CD14-positive monocyte (primary cell): ENCODE measurements at regions not wholly inside any gene's neighbourhood (a gene's known extent, or its start where the extent isn't known, plus 50 kb on each side); places are given as distances from the start of the nearest gene placed in this dataset.

Source experiments
- DNase-seq, 3 donors: peaks; one replicate each; pipeline ENCODE4 v3.0.0-alpha.2; 2011 to 2022
- H2AFZ ChIP-seq: 2 replicates; pipeline ENCODE4 v1.6.0; 2012; ENCODE audit warnings: mild to moderate bottlenecking, low read depth, low read length, inconsistent platforms; ENCODE audit not compliant: insufficient read depth, poor library complexity, severe bottlenecking
- H3K27ac ChIP-seq, 2 donors: 1 replicate in 1 of 2; 2 replicates in 1 of 2; pipeline ENCODE4 v1.5.1; 2012 to 2013; ENCODE audit warnings: low read length in 2 of 2, control low read depth in 1 of 2, inconsistent platforms in 1 of 2, low read depth in 1 of 2, mild to moderate bottlenecking in 1 of 2
- H3K27me3 ChIP-seq, 2 donors: one replicate each; pipeline versions ENCODE4 v1.6.0 to v1.6.1; 2011 to 2013; ENCODE audit warnings: low read length in 2 of 2; ENCODE audit not compliant: control insufficient read depth in 2 of 2, insufficient read depth in 2 of 2
- H3K36me3 ChIP-seq, 2 donors: replicated peaks in 1 of 2; 1 replicate in 1 of 2; 2 replicates in 1 of 2; pipeline versions ENCODE4 v1.5.1 to v1.6.1; 2012 to 2013; ENCODE audit warnings: low read length in 2 of 2, control low read depth in 1 of 2, inconsistent platforms in 1 of 2, mild to moderate bottlenecking in 1 of 2; ENCODE audit not compliant: insufficient read depth in 2 of 2, control insufficient read depth in 1 of 2
- H3K4me1 ChIP-seq, 2 donors: 1 replicate in 1 of 2; 2 replicates in 1 of 2; pipeline versions ENCODE4 v1.5.1 to v1.6.1; 2012 to 2013; ENCODE audit warnings: low read length in 2 of 2, control low read depth in 1 of 2, inconsistent platforms in 1 of 2, mild to moderate bottlenecking in 1 of 2, moderate library complexity in 1 of 2; ENCODE audit not compliant: insufficient read depth in 2 of 2, control insufficient read depth in 1 of 2
- H3K4me2 ChIP-seq: replicated peaks from 2 replicates; pipeline ENCODE3; 2012; ENCODE audit warnings: low read length, moderate library complexity, mild to moderate bottlenecking; ENCODE audit not compliant: poor library complexity, severe bottlenecking; ENCODE audit errors: extremely low read depth
- H3K4me3 ChIP-seq, 3 experiments: fragments of 200-600 bp in 1 of 3; sonication (generic) in 1 of 3; replicated peaks in 1 of 3; 1 replicate in 2 of 3; 2 replicates in 1 of 3; pipeline ENCODE4 v1.5.1; 2011 to 2013; ENCODE audit warnings: low read length in 3 of 3, mild to moderate bottlenecking in 3 of 3, control low read depth in 2 of 3, low read depth in 2 of 3, inconsistent platforms in 1 of 3, moderate library complexity in 1 of 3
- H3K79me2 ChIP-seq: 2 replicates; pipeline ENCODE4 v1.6.0; 2012; ENCODE audit warnings: mild to moderate bottlenecking, control low read depth, inconsistent platforms, low read length, moderate library complexity; ENCODE audit not compliant: insufficient read depth
- H3K9ac ChIP-seq: 2 replicates; pipeline ENCODE4 v1.6.0; 2017; ENCODE audit warnings: low read length, mild to moderate bottlenecking; ENCODE audit not compliant: insufficient read depth, poor library complexity, severe bottlenecking
- H3K9me3 ChIP-seq, 2 donors: replicated peaks in 1 of 2; 1 replicate in 1 of 2; 2 replicates in 1 of 2; pipeline versions ENCODE4 v1.5.1 to v1.6.1; 2012 to 2013; ENCODE audit warnings: low read length in 2 of 2, control low read depth in 1 of 2; ENCODE audit not compliant: control insufficient read depth in 1 of 2, insufficient read depth in 1 of 2
- H4K20me1 ChIP-seq: 2 replicates; pipeline ENCODE4 v1.6.0; 2012; ENCODE audit warnings: mild to moderate bottlenecking, low read length, control low read depth, moderate library complexity; ENCODE audit not compliant: insufficient read depth
- H3K27ac Mint-ChIP-seq, 7 donors: one replicate each; pipeline ENCODE4 v1.8.0; 2020; ENCODE audit warnings: mild to moderate bottlenecking in 7 of 7, mixed read lengths in 7 of 7, moderate library complexity in 6 of 7, inconsistent platforms in 2 of 7
- H3K27me3 Mint-ChIP-seq, 3 donors: one replicate each; pipeline ENCODE4 v1.8.0; 2021 to 2022; ENCODE audit warnings: low read depth in 3 of 3, mild to moderate bottlenecking in 3 of 3, mixed read lengths in 3 of 3, moderate library complexity in 3 of 3, inconsistent platforms in 1 of 3
- H3K36me3 Mint-ChIP-seq, 2 donors: one replicate each; pipeline ENCODE4 v1.8.0; 2020; ENCODE audit warnings: mixed read lengths in 2 of 2, inconsistent platforms in 1 of 2, mild to moderate bottlenecking in 1 of 2
- H3K4me1 Mint-ChIP-seq: one replicate; pipeline ENCODE4 v1.8.0; 2020; ENCODE audit warnings: mild to moderate bottlenecking, mixed read lengths
- H3K4me3 Mint-ChIP-seq, 2 donors: one replicate each; pipeline ENCODE4 v1.8.0; 2020; ENCODE audit warnings: mild to moderate bottlenecking in 2 of 2, mixed read lengths in 2 of 2, moderate library complexity in 1 of 2
- H3K9me3 Mint-ChIP-seq, 7 donors: one replicate each; pipeline ENCODE4 v1.8.0; 2020 to 2022; ENCODE audit warnings: mixed read lengths in 7 of 7, mild to moderate bottlenecking in 6 of 7, moderate library complexity in 6 of 7, inconsistent platforms in 2 of 7
- WGBS: methylation state at CpG from one replicate; pipeline ENCODE4 v1.1.5; 2013; ENCODE audit warnings: missing lambda C conversion rate; ENCODE audit not compliant: insufficient coverage; 5-methylcytosine and 5-hydroxymethylcytosine counted together
- intact Hi-C, 2 donors: fragments of 100-400 bp; cut with micrococcal nuclease; formaldehyde crosslinking; loops; one replicate each; pipeline versions ENCODE4 v1.15.0 to v1.15.1; 2023
- TF ChIP-seq, protein P1 (sequence below): fragments of 200-600 bp; IDR thresholded peaks from one replicate; pipeline ENCODE4 v1.8.0; 2022; ENCODE audit warnings: antibody characterized with exemption, mild to moderate bottlenecking

DNA sequence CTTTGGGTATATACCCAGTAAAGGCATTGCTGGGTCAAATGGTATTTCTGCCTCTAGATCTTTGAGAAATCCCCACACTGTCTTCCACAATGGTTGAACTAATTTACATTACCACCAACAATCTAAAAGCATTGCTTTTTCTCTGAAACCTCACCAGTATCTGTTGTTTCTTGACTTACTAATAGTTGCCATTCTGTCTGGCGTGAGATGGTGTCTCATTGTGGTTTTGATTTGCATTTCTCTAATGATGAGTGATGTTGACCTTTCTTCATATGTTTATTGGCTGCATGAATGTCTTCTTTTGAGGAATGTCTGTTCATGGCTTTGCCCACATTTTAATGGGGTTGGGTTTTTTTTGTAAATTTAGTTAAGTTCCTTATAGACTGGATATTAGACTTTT, 382.6 kb upstream of the ZNF804A start:
- Mint-ChIP-seq H3K36me3 (no peaks in the 10 kb centered on the region), H3K27ac (no peak overlapping the region), H3K4me1 (no peaks in the 10 kb centered on the region), H3K27me3 (no peaks in the 10 kb centered on the region), H3K4me3 (no peak overlapping the region), H3K9me3 (peaks cover 3 to 19% (median 11%) of the 10 kb centered on the region in 7 donors)
- Histone ChIP-seq H4K20me1 (no peaks in the 10 kb centered on the region), H3K79me2 (no peaks in the 10 kb centered on the region), H3K9ac (no peak overlapping the region), H3K27ac (no peak overlapping the region), H3K4me3 (no peak overlapping the region), H3K4me2 (no peak overlapping the region), H3K9me3 (peaks cover 3% of the 10 kb centered on the region in 2 donors), H3K27me3 (no peaks in the 10 kb centered on the region), H3K36me3 (no peaks in the 10 kb centered on the region), H3K4me1 (no peaks in the 10 kb centered on the region), H2AFZ (no peak overlapping the region)
- WGBS: no CpG with 5 or more reads among the region's 1 CpG
- intact Hi-C loops: no loop called here
- TF ChIP-seq, protein P1, sequence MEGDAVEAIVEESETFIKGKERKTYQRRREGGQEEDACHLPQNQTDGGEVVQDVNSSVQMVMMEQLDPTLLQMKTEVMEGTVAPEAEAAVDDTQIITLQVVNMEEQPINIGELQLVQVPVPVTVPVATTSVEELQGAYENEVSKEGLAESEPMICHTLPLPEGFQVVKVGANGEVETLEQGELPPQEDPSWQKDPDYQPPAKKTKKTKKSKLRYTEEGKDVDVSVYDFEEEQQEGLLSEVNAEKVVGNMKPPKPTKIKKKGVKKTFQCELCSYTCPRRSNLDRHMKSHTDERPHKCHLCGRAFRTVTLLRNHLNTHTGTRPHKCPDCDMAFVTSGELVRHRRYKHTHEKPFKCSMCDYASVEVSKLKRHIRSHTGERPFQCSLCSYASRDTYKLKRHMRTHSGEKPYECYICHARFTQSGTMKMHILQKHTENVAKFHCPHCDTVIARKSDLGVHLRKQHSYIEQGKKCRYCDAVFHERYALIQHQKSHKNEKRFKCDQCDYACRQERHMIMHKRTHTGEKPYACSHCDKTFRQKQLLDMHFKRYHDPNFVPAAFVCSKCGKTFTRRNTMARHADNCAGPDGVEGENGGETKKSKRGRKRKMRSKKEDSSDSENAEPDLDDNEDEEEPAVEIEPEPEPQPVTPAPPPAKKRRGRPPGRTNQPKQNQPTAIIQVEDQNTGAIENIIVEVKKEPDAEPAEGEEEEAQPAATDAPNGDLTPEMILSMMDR: no peak
- no peak for DNase-seq

DNA sequence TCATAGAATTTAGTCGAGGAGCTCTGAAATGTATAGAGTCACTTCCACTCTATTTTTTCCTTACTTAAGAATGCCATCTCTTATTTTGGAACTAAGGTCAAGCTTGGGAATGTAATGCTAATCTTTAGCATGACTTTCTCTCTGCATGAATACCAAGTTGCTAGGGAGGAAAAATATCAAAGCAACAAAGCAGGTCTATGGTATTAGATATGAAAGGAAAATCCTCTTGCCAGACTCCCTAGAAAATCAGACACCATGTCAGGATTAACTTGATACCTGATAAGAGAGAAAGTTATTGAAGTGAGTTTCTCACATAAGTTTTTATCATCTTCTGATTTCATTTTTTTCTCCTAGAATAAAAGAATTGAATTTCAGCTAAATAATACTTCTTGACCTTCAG, 341.7 kb upstream of the ZNF804A start:
- Mint-ChIP-seq H3K4me3 (no peak overlapping the region), H3K36me3 (no peaks in the 10 kb centered on the region), H3K27ac (no peak overlapping the region), H3K4me1 (no peaks in the 10 kb centered on the region), H3K27me3 (peaks cover 0 to 2% (median 0%) of the 10 kb centered on the region in 3 donors), H3K9me3 (peaks cover 0 to 6% (median under 1%) of the 10 kb centered on the region in 7 donors)
- no peak overlapping the region for H3K9ac ChIP-seq
- no peaks in the 10 kb centered on the region for H4K20me1 ChIP-seq
- TF ChIP-seq, protein P1: no peak
- H3K4me3 ChIP-seq: no peak overlapping the region
- H3K27me3 ChIP-seq: no peaks in the 10 kb centered on the region
- DNase-seq: no peak
- H3K79me2 ChIP-seq: no peaks in the 10 kb centered on the region
- no peaks in the 10 kb centered on the region for H3K4me1 ChIP-seq
- WGBS: no CpG with 5 or more reads among the region's 1 CpG
- intact Hi-C loops: no loop called here
- H3K4me2 ChIP-seq: no peak overlapping the region
- no peaks in the 10 kb centered on the region for H3K36me3 ChIP-seq
- H2AFZ ChIP-seq: no peak overlapping the region
- H3K27ac ChIP-seq: no peak overlapping the region
- H3K9me3 ChIP-seq: no peaks in the 10 kb centered on the region
